DMS 273 (cell line): ENCODE measurements at regions not wholly inside any gene's neighbourhood (a gene's known extent, or its start where the extent isn't known, plus 50 kb on each side); places are given as distances from the start of the nearest gene placed in this dataset.

Source experiments
- DNase-seq: peaks from one replicate; lab custom pipeline; 2025; ENCODE audit not compliant: unreplicated experiment; lab: John Stamatoyannopoulos, UW

GRCh38 chr15:66615846-66616245 lies 50.0 kb upstream of the LCTL start:
- no peak for DNase-seq

- peak; percentile 33 for DNase-seq
Observed at GRCh38 chr15:66617137-66618090, 51.6 kb upstream of the LCTL start.

GRCh38 chr15:66619152-66619903 lies 53.5 kb upstream of the LCTL start:
- peak; percentile 70 for DNase-seq

GRCh38 chr15:66620341-66620740 lies 54.5 kb upstream of the LCTL start:
- DNase-seq = no peak

GRCh38 chr15:66620744-66621344 lies 55.0 kb upstream of the LCTL start:
- no peak for DNase-seq

GRCh38 chr15:66621491-66622467 lies 56.0 kb upstream of the LCTL start:
- no peak for DNase-seq

- no peak for DNase-seq
Observed at GRCh38 chr15:66622591-66623022, 56.8 kb upstream of the LCTL start.

- DNase-seq = no peak
Observed at GRCh38 chr15:66623801-66624453, 58.1 kb upstream of the LCTL start.

- DNase-seq = no peak
Observed at GRCh38 chr15:66625531-66625930, 59.7 kb upstream of the LCTL start.

GRCh38 chr15:66625974-66626373 lies 60.2 kb upstream of the LCTL start:
- no peak for DNase-seq

- no peak for DNase-seq
Observed at GRCh38 chr15:66628976-66629723, 63.4 kb upstream of the LCTL start.

GRCh38 chr15:66629817-66630576 lies 64.2 kb upstream of the LCTL start:
- no peak for DNase-seq

- no peak for DNase-seq
Observed at GRCh38 chr15:66630801-66631351, 65.1 kb upstream of the LCTL start.

- DNase-seq = no peak
Observed at GRCh38 chr15:66631616-66632263, 65.9 kb upstream of the LCTL start.

GRCh38 chr15:66633041-66633937 lies 67.5 kb upstream of the LCTL start:
- DNase-seq = no peak

- DNase-seq = no peak
Observed at GRCh38 chr15:66633938-66634250, 68.1 kb upstream of the LCTL start.

GRCh38 chr15:66634540-66634939 lies 67.5 kb upstream of the SMAD6 start:
- DNase-seq = no peak
